Mucosa of rectum (tissue), 2 donors: ENCODE measurements at regions not wholly inside any gene's neighbourhood (a gene's known extent, or its start where the extent isn't known, plus 50 kb on each side); places are given as distances from the start of the nearest gene placed in this dataset.
A peak's percentile ranks its signal among the peaks of the same experiment; 100 is the strongest.

Source experiments
- H3K27ac ChIP-seq, 2 donors: one replicate each; pipeline ENCODE4 v1.7.0; 2013; ENCODE audit warnings: inconsistent platforms in 2 of 2, low read depth in 2 of 2, low read length in 2 of 2
- H3K27me3 ChIP-seq, 2 donors: one replicate each; pipeline ENCODE4 v1.7.0; 2013; ENCODE audit warnings: low read length in 2 of 2; ENCODE audit not compliant: control insufficient read depth in 2 of 2, insufficient read depth in 2 of 2
- H3K36me3 ChIP-seq, 2 donors: one replicate each; pipeline ENCODE4 v1.7.0; 2013; ENCODE audit warnings: low read length in 2 of 2; ENCODE audit not compliant: control insufficient read depth in 2 of 2, insufficient read depth in 2 of 2
- H3K4me1 ChIP-seq, 2 donors: one replicate each; pipeline ENCODE4 v1.7.0; 2013; ENCODE audit warnings: low read length in 2 of 2, mild to moderate bottlenecking in 1 of 2; ENCODE audit not compliant: control insufficient read depth in 2 of 2, insufficient read depth in 2 of 2
- H3K4me3 ChIP-seq, 2 donors: one replicate each; pipeline ENCODE4 v1.7.0; 2013; ENCODE audit warnings: low read length in 2 of 2
- H3K9ac ChIP-seq, 2 donors: one replicate each; pipeline ENCODE4 v1.7.0; 2013; ENCODE audit warnings: low read length in 2 of 2, low read depth in 1 of 2, mild to moderate bottlenecking in 1 of 2
- H3K9me3 ChIP-seq, 2 donors: one replicate each; pipeline ENCODE4 v1.7.0; 2013; ENCODE audit warnings: low read length in 2 of 2; ENCODE audit not compliant: control insufficient read depth in 2 of 2
- donor health status: healthy.
- donor health status: Normal muscosa, but diverticular disease.

- H3K9ac ChIP-seq: no peak overlapping the region
- no peaks in the 10 kb centered on the region for H3K36me3 ChIP-seq
- H3K4me3 ChIP-seq: no peak overlapping the region
Measured at GRCh38 chr11:56909080-56909479, 79.6 kb upstream of the OR5AK2 start.

GRCh38 chr11:56906683-56907148 lies 82.0 kb upstream of the OR5AK2 start:
- Histone ChIP-seq H3K9me3 (no peaks in the 10 kb centered on the region), H3K4me3 (no peak overlapping the region), H3K4me1 (peaks cover 2 to 11% of the 10 kb centered on the region in 2 donors), H3K36me3 (no peaks in the 10 kb centered on the region), H3K27me3 (no peaks in the 10 kb centered on the region), H3K9ac (no peak overlapping the region), H3K27ac (no peak overlapping the region)

More at GRCh38 chr11:56909080-56909479, 79.6 kb upstream of the OR5AK2 start:
- no peaks in the 10 kb centered on the region for H3K27me3 ChIP-seq
- H3K4me1 ChIP-seq: peaks cover 2 to 11% of the 10 kb centered on the region in 2 donors
- H3K27ac ChIP-seq: no peak overlapping the region
- H3K9me3 ChIP-seq: no peaks in the 10 kb centered on the region

GRCh38 chr11:56905936-56906335 lies 82.8 kb upstream of the OR5AK2 start:
- H3K4me1 ChIP-seq: peaks cover 2 to 11% of the 10 kb centered on the region in 2 donors
- H3K36me3 ChIP-seq: no peaks in the 10 kb centered on the region
- H3K9ac ChIP-seq: no peak overlapping the region
- no peaks in the 10 kb centered on the region for H3K27me3 ChIP-seq
- no peak overlapping the region for H3K4me3 ChIP-seq
- H3K9me3 ChIP-seq: no peaks in the 10 kb centered on the region
- no peak overlapping the region for H3K27ac ChIP-seq

GRCh38 chr11:56905442-56905841 lies 83.3 kb upstream of the OR5AK2 start:
- no peak overlapping the region for H3K4me3 ChIP-seq
- H3K27ac ChIP-seq: no peak overlapping the region
- no peak overlapping the region for H3K9ac ChIP-seq
- H3K9me3 ChIP-seq: no peaks in the 10 kb centered on the region
- peaks cover 2 to 11% of the 10 kb centered on the region in 2 donors for H3K4me1 ChIP-seq
- H3K27me3 ChIP-seq: no peaks in the 10 kb centered on the region
- no peaks in the 10 kb centered on the region for H3K36me3 ChIP-seq

- Histone ChIP-seq H3K36me3 (no peaks in the 10 kb centered on the region), H3K27me3 (no peaks in the 10 kb centered on the region), H3K9me3 (no peaks in the 10 kb centered on the region), H3K4me1 (no peaks in the 10 kb centered on the region), H3K27ac (no peak overlapping the region), H3K9ac (no peak overlapping the region), H3K4me3 (no peak overlapping the region)
Measured at GRCh38 chr11:56898856-56899255, 89.9 kb upstream of the OR5AK2 start.

GRCh38 chr11:56890584-56891305 lies 98.0 kb upstream of the OR5AK2 start:
- H3K27me3 ChIP-seq: no peaks in the 10 kb centered on the region
- H3K4me3 ChIP-seq: no peak overlapping the region
- H3K27ac ChIP-seq: no peak overlapping the region
- H3K36me3 ChIP-seq: no peaks in the 10 kb centered on the region
- H3K9me3 ChIP-seq: no peaks in the 10 kb centered on the region
- H3K9ac ChIP-seq: no peak overlapping the region
- peaks cover 0 to 6% of the 10 kb centered on the region in 2 donors for H3K4me1 ChIP-seq

- Histone ChIP-seq H3K36me3 (no peaks in the 10 kb centered on the region), H3K27ac (no peak overlapping the region), H3K9ac (no peak overlapping the region)
Measured at GRCh38 chr11:56889986-56890385, 98.7 kb upstream of the OR5AK2 start.

GRCh38 chr11:56887940-56888339 lies 100.8 kb upstream of the OR5AK2 start:
- peaks cover 3 to 14% of the 10 kb centered on the region in 2 donors for H3K4me1 ChIP-seq
- no peaks in the 10 kb centered on the region for H3K36me3 ChIP-seq

More at GRCh38 chr11:56889986-56890385, 98.7 kb upstream of the OR5AK2 start:
- Histone ChIP-seq H3K4me1 (peaks cover 0 to 12% of the 10 kb centered on the region in 2 donors), H3K9me3 (no peaks in the 10 kb centered on the region), H3K27me3 (no peaks in the 10 kb centered on the region), H3K4me3 (no peak overlapping the region)

GRCh38 chr11:56886455-56886854 lies 102.3 kb upstream of the OR5AK2 start:
- no peaks in the 10 kb centered on the region for H3K27me3 ChIP-seq
- peak overlapping the region; percentile 77 to 79 for H3K27ac ChIP-seq
- no peaks in the 10 kb centered on the region for H3K9me3 ChIP-seq
- peaks cover 3 to 14% of the 10 kb centered on the region in 2 donors for H3K4me1 ChIP-seq
- H3K4me3 ChIP-seq: no peak overlapping the region
- H3K36me3 ChIP-seq: no peaks in the 10 kb centered on the region
- H3K9ac ChIP-seq: peak overlapping the region in 1 of 2 donors; percentile 17

More at GRCh38 chr11:56887940-56888339, 100.8 kb upstream of the OR5AK2 start:
- Histone ChIP-seq H3K9ac (no peak overlapping the region), H3K9me3 (no peaks in the 10 kb centered on the region), H3K27ac (no peak overlapping the region), H3K4me3 (no peak overlapping the region), H3K27me3 (no peaks in the 10 kb centered on the region)

- H3K4me1 ChIP-seq: peaks cover 3 to 14% of the 10 kb centered on the region in 2 donors
- H3K9ac ChIP-seq: peak overlapping the region in 1 of 2 donors; percentile 5
- peak overlapping the region; percentile 77 to 79 for H3K27ac ChIP-seq
- no peaks in the 10 kb centered on the region for H3K27me3 ChIP-seq
- no peaks in the 10 kb centered on the region for H3K9me3 ChIP-seq
- H3K36me3 ChIP-seq: no peaks in the 10 kb centered on the region
- no peak overlapping the region for H3K4me3 ChIP-seq
Measured at GRCh38 chr11:56885854-56886253, 102.9 kb upstream of the OR5AK2 start.
